ENCODE measurements at regions not wholly inside any gene's neighbourhood (a gene's known extent, or its start where the extent isn't known, plus 50 kb on each side); places are given as distances from the start of the nearest gene placed in this dataset.

DNA sequence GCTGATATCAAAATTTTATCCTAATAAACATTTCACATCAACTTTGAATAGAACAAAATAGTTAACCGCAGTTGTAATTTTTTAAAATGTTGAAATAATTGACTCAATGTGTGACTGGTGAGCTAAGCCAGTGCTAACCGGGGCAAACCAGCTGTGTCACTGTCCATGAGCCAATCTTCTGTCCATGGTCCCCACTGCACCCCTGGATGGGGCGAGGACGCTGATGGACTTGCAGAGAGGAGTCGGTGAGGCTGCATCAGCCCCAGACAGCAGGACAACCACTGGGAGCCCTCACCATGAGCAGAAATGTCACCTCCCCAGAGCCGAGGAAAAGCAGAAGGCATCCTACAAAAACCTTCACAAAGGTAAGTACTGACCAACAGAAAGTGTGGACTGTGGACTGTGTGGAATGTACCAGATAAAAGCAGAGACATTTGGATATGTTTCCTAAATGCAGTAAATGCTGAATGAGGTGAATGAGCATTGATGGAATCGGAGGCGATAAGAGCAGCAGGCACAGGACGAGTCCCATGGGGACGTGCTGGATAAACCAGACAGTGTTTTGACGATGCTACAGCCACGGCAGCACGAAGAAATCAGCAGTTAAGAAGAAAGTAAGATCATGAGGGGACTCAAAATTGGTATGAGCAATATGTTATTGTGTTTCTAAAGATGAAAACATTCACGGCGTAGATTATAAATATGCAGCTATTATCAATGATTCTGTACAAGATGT lies 115.0 kb upstream of the BACE2 start:
- no peak overlapping the region for H3K18ac ChIP-seq (ENCODE audit: low read depth, low read length)
- no peak overlapping the region for H2AK5ac ChIP-seq (ENCODE audit: low read depth, low read length)
- no peak overlapping the region for H3K27ac ChIP-seq (ENCODE audit: insufficient read depth, low read length)
- no peaks in the 10 kb centered on the region for H3K79me1 ChIP-seq (ENCODE audit: low read depth in 1 of 2, low read length in 2 of 2)
- no peak overlapping the region for H4K91ac ChIP-seq (ENCODE audit: insufficient read depth, low read depth, low read length)
- no peak overlapping the region for H4K5ac ChIP-seq (ENCODE audit: low read depth, low read length)
- H2AK9ac ChIP-seq (replicated peaks; ENCODE audit: low read depth, low read length, poor library complexity) = peak overlapping the region; percentile 25
- dilution Hi-C loops (cut with HindIII; ENCODE audit: low sequenced_read_pairs, unreplicated experiment) = no loop called here
- H2BK5ac ChIP-seq (ENCODE audit: low read depth, low read length, poor library complexity, severe bottlenecking) = no peak overlapping the region
- no peak overlapping the region for H2BK15ac ChIP-seq (ENCODE audit: low read depth, low read length)
- no peak overlapping the region for H2BK120ac ChIP-seq (ENCODE audit: low read depth, low read length)
- H4K20me1 ChIP-seq (ENCODE audit: insufficient read depth, low read length) = no peaks in the 10 kb centered on the region
- BruUV-seq (replicated peaks) = no TSS peak
- H3K23ac ChIP-seq (ENCODE audit: low read depth, low read length) = no peak overlapping the region
- H4K8ac ChIP-seq (ENCODE audit: low read depth in 2 of 2, low read length in 2 of 2) = no peak overlapping the region
- no peaks in the 10 kb centered on the region for H3K36me3 ChIP-seq (ENCODE audit: control insufficient read depth, insufficient read depth, low read length)
- H3K4me1 ChIP-seq (ENCODE audit: control insufficient read depth, insufficient read depth, low read length) = no peaks in the 10 kb centered on the region
- no peak overlapping the region for H2BK20ac ChIP-seq (ENCODE audit: low read depth, low read length)
- no peak overlapping the region for H3K56ac ChIP-seq (ENCODE audit: extremely low read depth, insufficient read depth, low read length)
- ChIA-PET POLR2A (ENCODE audit: unreplicated experiment) (no interaction called here), CTCF (no interaction called here)
- TF ChIP-seq RCOR1 (IDR thresholded peaks at IDR 0.05; ENCODE audit: insufficient replicate concordance, low read length) (no peak), MXI1 (IDR thresholded peaks at IDR 0.05; ENCODE audit: borderline replicate concordance, low read depth, low read length) (no peak), FOS (IDR thresholded peaks at IDR 0.05; ENCODE audit: low read depth, low read length) (no peak), MAZ (IDR thresholded peaks at IDR 0.05; ENCODE audit: borderline replicate concordance, low read depth, low read length) (no peak), POLR2A (IDR thresholded peaks at IDR 0.05; ENCODE audit: low read depth, low read length) (no peak), RFX5 (IDR thresholded peaks at IDR 0.05; ENCODE audit: low read depth, low read length) (no peak), CHD1 (IDR thresholded peaks at IDR 0.05; ENCODE audit: low read depth, low read length) (no peak), NFE2L2 (IDR thresholded peaks at IDR 0.05; ENCODE audit: low read depth, low read length) (no peak), CEBPB (IDR thresholded peaks at IDR 0.05; ENCODE audit: low read depth, low read length) (no peak), SMC3 (IDR thresholded peaks at IDR 0.05; ENCODE audit: low read depth, low read length) (no peak), RAD21 (IDR thresholded peaks at IDR 0.05; ENCODE audit: low read length) (no peak)
- TF ChIP-seq, protein P1, sequence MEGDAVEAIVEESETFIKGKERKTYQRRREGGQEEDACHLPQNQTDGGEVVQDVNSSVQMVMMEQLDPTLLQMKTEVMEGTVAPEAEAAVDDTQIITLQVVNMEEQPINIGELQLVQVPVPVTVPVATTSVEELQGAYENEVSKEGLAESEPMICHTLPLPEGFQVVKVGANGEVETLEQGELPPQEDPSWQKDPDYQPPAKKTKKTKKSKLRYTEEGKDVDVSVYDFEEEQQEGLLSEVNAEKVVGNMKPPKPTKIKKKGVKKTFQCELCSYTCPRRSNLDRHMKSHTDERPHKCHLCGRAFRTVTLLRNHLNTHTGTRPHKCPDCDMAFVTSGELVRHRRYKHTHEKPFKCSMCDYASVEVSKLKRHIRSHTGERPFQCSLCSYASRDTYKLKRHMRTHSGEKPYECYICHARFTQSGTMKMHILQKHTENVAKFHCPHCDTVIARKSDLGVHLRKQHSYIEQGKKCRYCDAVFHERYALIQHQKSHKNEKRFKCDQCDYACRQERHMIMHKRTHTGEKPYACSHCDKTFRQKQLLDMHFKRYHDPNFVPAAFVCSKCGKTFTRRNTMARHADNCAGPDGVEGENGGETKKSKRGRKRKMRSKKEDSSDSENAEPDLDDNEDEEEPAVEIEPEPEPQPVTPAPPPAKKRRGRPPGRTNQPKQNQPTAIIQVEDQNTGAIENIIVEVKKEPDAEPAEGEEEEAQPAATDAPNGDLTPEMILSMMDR (conservative IDR thresholded peaks at IDR 0.05; ENCODE audit: low read depth, low read length) = no peak
- TF ChIP-seq, protein P2, sequence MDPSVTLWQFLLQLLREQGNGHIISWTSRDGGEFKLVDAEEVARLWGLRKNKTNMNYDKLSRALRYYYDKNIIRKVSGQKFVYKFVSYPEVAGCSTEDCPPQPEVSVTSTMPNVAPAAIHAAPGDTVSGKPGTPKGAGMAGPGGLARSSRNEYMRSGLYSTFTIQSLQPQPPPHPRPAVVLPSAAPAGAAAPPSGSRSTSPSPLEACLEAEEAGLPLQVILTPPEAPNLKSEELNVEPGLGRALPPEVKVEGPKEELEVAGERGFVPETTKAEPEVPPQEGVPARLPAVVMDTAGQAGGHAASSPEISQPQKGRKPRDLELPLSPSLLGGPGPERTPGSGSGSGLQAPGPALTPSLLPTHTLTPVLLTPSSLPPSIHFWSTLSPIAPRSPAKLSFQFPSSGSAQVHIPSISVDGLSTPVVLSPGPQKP (IDR thresholded peaks at IDR 0.05; ENCODE audit: borderline replicate concordance, low read depth, low read length) = no peak
- TF ChIP-seq, protein P3, sequence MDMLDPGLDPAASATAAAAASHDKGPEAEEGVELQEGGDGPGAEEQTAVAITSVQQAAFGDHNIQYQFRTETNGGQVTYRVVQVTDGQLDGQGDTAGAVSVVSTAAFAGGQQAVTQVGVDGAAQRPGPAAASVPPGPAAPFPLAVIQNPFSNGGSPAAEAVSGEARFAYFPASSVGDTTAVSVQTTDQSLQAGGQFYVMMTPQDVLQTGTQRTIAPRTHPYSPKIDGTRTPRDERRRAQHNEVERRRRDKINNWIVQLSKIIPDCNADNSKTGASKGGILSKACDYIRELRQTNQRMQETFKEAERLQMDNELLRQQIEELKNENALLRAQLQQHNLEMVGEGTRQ (IDR thresholded peaks at IDR 0.05; ENCODE audit: low read depth, low read length) = no peak
- H3K4ac ChIP-seq (ENCODE audit: low read depth, low read length) = no peak overlapping the region
- H3K9ac ChIP-seq (ENCODE audit: low read depth, low read length) = no peak overlapping the region
- no peak overlapping the region for H2AFZ ChIP-seq (replicated peaks; ENCODE audit: low read length, poor library complexity)
- WGBS, 2 experiments (ENCODE audit: extremely low coverage in 2 of 2, insufficient read length in 1 of 2) = 50% methylated on average over 5 of the region's 15 CpGs; no CpG with 5 or more reads in 1 of the 2 experiments
- no peak for DNase-seq
- H3K9me1 ChIP-seq (ENCODE audit: insufficient read depth, low read length) = no peaks in the 10 kb centered on the region
- no peak overlapping the region for H3K14ac ChIP-seq (replicated peaks; ENCODE audit: low read depth, low read length)
- H3K9me3 ChIP-seq (ENCODE audit: control insufficient read depth, insufficient read depth, low read length) = peaks cover 17% of the 10 kb centered on the region
- H3K27me3 ChIP-seq (ENCODE audit: control insufficient read depth, insufficient read depth, low read length) = no peaks in the 10 kb centered on the region
- ATAC-seq (ENCODE audit: low read depth) = no peak
- intact Hi-C loops (cut with micrococcal nuclease) = no loop called here
- in situ Hi-C loops (cut with MboI; ENCODE audit: low sequenced_read_pairs) = no loop called here
- no peak overlapping the region for H3K4me3 ChIP-seq (ENCODE audit: insufficient read depth, low read depth, low read length)
- no peak overlapping the region for H3K4me2 ChIP-seq (ENCODE audit: low read depth, low read length)
